Right lobe of liver (tissue), 4 donors: ENCODE measurements at regions not wholly inside any gene's neighbourhood (a gene's known extent, or its start where the extent isn't known, plus 50 kb on each side); places are given as distances from the start of the nearest gene placed in this dataset.
"Not testable (repeated sequence)": the region's sequence is repeated elsewhere in the genome, so short reads cannot be mapped to it uniquely, and the experiment has no call there.

Experiments
- POLR2A ChIP-seq: fragments of 450-650 bp; IDR thresholded peaks from one replicate; pipeline ENCODE4 v1.6.1; 2017; ENCODE audit warnings: antibody characterized with exemption, mild to moderate bottlenecking
- TF ChIP-seq, protein P1 (sequence below), 4 donors: fragments of 200-600 bp in 3 of 4; fragments of 450-650 bp in 1 of 4; IDR thresholded peaks; one replicate each; pipeline versions ENCODE4 v1.5.1 to v1.8.0; 2016 to 2022; ENCODE audit warnings: antibody characterized with exemption in 4 of 4, mild to moderate bottlenecking in 2 of 4
- donor health status: DM: no; HTN: no; CAD: no.
- donor health status: DM: no; HTN: no; CAD: no.
- donor health status: DM: no; HTN: yes; CAD: no.

DNA sequence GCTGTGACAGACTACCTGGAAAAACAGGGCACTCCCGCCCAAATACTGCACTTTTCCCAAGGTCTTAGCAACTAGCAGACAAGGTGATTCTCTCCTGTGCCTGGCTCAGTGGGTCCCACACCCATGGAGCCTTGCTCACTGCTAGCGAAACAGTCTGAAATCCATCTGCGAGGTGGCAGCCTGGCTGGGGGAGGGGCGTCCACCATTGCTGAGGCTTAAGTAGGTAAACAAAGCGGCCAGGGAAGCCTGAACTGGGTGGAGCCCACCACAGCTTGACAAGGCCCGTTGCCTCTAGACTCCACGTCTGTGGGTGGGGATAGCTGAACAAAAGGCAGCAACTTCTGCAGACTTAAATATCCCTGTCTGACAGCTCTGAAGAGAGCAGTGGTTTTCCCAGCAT, 145.2 kb downstream of the CCT8L2 start:
- not testable (repeated sequence) for TF ChIP-seq POLR2A
- TF ChIP-seq, protein P1, sequence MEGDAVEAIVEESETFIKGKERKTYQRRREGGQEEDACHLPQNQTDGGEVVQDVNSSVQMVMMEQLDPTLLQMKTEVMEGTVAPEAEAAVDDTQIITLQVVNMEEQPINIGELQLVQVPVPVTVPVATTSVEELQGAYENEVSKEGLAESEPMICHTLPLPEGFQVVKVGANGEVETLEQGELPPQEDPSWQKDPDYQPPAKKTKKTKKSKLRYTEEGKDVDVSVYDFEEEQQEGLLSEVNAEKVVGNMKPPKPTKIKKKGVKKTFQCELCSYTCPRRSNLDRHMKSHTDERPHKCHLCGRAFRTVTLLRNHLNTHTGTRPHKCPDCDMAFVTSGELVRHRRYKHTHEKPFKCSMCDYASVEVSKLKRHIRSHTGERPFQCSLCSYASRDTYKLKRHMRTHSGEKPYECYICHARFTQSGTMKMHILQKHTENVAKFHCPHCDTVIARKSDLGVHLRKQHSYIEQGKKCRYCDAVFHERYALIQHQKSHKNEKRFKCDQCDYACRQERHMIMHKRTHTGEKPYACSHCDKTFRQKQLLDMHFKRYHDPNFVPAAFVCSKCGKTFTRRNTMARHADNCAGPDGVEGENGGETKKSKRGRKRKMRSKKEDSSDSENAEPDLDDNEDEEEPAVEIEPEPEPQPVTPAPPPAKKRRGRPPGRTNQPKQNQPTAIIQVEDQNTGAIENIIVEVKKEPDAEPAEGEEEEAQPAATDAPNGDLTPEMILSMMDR (IDR thresholded peaks at IDR 0.05) = not testable (repeated sequence)
